ENCODE measurements at regions not wholly inside any gene's neighbourhood (a gene's known extent, or its start where the extent isn't known, plus 50 kb on each side); places are given as distances from the start of the nearest gene placed in this dataset.

DNA sequence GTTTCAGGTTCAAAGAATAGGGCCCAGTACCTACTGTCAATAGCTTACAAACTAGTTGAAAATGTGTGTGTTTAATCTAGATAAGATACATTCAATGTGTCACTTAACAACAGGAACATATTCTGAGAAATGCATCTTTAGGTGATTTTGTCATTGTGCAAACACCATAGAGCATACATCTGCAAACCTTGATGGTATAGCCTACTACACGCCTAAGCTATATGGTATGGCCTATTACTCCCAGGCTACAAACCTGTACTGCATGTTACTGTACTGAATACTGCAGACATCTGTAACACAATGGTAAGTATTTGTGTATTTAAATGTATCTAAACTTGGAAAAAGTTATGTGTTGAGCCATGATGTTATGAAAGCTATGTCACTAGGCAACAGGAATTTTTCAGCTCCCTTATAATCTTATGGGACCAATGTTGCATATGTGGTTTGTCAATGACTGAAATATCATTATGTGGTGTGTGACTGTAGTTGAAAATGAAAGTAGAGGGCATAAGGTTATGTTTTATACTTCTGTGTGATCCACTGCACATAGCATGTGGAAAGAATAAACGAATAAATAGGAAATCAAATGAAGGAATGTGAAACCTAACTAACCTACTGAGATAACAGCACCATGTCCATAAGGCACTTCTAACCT is 129.0 kb upstream of the CAMK1G start:
- no peak for DNase-seq

GRCh38 chr1:209455145-209455544 is 128.4 kb upstream of the CAMK1G start:
- DNase-seq, result no peak

GRCh38 chr1:209455661-209456358 is 127.7 kb upstream of the CAMK1G start:
- DNase-seq, result no peak

- DNase-seq, result no peak
Measured at GRCh38 chr1:209456878-209457277, 126.6 kb upstream of the CAMK1G start.

GRCh38 chr1:209457401-209458125 is 126.0 kb upstream of the CAMK1G start:
- no peak for DNase-seq

- no peak for DNase-seq
Measured at GRCh38 chr1:209458921-209459320, 124.6 kb upstream of the CAMK1G start.

DNA sequence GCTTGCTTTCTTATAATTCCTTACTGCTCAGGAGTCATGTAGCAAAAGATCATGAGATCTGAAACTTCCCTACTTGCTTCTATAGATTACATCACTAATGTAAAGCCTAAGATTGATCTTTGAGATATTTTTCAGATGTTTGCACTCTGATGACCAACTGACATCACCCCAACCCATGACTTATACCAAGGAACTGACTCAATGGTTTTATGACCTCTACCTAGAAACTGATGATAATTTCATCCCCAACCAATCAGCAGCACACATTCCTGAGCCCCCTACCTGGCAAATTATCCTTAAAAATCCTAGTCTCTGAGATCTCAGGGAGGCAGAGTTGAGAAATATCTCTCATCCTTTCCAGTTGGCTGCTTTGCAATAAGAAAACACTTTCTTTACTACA is 122.3 kb upstream of the CAMK1G start:
- DNase-seq, result no peak

GRCh38 chr1:209462433-209462832 is 121.1 kb upstream of the CAMK1G start:
- DNase-seq, result no peak

- no peak for DNase-seq
Measured at GRCh38 chr1:209463441-209463840, 120.1 kb upstream of the CAMK1G start.

- DNase-seq, result no peak
Measured at GRCh38 chr1:209473025-209473424, 110.5 kb upstream of the CAMK1G start.

DNA sequence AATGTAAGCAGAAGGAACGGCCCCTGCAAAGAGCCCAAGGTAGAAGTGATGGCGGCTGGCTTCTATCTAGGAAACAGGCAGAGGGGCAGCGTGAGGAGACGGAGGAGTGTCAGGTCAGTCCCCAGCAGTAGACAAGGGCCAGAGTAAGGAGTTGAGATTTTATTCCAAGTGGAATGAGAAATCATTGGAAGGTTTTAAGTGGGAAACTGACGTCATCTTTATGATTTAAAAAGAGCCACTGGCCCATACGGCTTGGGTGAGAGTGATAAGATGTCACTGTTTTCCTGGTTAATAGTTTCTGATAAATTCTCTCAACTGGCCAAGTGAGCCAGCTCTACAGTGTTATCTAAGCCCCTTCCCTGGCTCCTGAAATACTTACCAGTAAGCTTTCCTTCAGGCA is 103.2 kb upstream of the CAMK1G start:
- no peak for DNase-seq

- no peak for DNase-seq
Measured at GRCh38 chr1:209483691-209484090, 99.8 kb upstream of the CAMK1G start.

- DNase-seq, result no peak
Measured at GRCh38 chr1:209484429-209484828, 99.1 kb upstream of the CAMK1G start.

GRCh38 chr1:209485167-209485566 is 98.3 kb upstream of the CAMK1G start:
- peak; percentile 44 for DNase-seq

GRCh38 chr1:209485751-209486150 is 97.8 kb upstream of the CAMK1G start:
- no peak for DNase-seq

DNA sequence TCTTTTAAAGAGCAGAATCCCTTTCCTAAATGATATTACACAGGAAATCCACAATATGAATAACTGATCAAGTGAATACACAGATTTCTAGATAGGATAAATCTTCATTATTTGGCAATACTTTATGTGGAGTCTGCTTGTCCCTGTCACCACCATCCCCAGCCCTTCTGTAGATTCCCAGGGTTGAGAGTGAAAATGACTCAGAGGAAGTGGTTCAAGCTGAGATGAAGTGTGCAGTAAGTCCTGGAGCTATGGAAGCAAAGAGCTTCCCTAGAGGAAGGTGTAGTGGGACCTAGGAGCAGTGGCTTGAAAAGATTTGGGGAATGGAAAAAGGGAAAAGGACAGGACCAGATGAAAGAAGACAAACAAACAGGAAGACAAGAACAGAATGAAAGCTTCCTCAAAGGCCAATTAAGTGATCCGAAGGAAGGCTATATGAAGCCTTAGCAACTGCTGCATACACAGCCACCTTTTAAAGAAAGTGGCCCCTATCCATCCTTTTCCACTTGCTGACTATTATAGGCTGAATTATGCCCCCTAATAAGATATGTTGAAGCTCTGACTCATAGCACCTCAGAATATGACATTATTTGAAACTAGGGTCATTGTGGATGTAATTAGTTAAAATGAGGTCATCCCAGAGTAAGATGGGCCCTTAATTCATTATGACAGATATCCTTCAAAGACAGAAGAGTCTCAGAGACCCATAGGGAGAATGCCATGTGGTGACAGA is 96.5 kb upstream of the CAMK1G start:
- no peak for DNase-seq

DNA sequence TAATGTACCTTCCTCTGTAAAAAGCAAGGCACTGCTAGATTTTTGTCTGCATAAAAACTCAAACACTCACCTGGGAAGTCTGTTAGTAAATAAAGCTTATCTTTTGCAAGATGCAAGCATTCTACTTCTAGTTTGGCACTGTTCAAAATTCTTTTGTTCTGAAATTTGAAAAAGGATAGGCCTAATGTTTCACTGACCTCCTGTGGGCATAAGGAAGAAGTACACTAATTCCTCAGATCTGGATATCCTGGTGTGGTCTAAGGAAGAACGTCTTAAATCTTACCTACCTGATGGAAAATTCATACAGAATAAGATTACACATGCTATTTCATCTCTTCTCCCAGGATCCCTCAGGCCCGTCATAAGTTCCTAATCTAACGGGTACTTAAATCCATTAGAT is 93.5 kb upstream of the CAMK1G start:
- no peak for DNase-seq

- no peak for DNase-seq
Measured at GRCh38 chr1:209491031-209491430, 92.5 kb upstream of the CAMK1G start.

DNA sequence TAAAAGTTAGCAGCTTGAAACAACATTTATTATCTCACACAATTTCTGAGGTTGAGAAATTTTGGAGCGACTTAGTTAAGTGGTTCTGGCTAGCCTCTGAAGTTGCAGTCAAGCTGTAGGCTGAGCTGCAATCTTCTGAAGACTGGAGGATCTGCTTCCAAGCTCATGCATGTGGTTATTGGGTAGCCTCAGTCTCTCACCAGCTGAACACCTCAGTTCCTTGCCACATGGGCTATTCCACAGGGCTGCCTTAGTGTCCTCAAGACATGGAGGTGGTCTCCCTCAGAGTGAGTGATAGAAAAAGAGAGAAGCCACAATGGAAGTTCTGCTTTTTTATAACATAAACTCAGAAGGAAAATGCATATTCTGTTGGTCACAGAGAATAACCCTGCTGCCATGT is 92.0 kb upstream of the CAMK1G start:
- no peak for DNase-seq

- no peak for DNase-seq
Measured at GRCh38 chr1:209491897-209492296, 91.6 kb upstream of the CAMK1G start.

GRCh38 chr1:209493559-209493958 is 90.0 kb upstream of the CAMK1G start:
- no peak for DNase-seq

DNA sequence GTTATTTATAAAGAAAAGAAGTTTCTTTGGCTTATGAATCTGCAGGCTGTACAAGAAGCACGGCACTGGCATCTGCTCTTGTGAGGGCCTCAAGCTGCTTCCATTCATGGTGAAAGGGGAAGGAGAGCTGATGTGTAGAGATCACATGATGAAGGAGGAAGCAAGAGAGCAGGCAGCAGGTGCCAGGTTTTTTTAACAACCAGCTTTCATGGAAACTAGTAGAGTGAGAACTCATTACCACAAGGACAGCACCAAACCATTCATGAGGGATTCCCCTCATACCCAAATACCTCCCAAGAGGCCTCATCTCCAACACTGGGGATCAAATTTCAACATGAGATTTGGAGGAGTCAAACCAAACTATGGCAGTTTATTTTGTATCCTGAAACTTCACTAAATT is 85.8 kb upstream of the CAMK1G start:
- DNase-seq, result no peak

DNA sequence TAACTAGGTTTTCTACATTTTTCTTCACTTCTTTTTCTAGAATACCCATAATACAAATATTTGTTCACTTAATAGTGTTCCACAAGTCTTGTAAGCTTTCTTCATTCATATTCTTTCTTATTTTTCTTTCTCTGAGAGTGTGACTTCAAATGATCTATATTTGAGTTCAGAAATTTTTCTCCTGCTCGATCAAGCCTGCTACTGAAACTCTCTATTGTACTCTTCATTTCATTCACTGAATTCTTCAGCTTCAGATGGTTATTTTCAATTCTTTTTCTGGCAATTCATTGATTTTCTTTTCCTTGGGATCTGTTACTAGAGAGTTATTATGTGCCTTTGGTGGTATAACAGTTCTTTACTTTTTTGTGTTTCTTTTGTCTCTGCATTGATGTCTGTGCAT is 82.5 kb upstream of the CAMK1G start:
- no peak for DNase-seq

- DNase-seq, result no peak
Measured at GRCh38 chr1:209503196-209503595, 80.3 kb upstream of the CAMK1G start.
